Ascending aorta (tissue), 2 donors: ENCODE measurements at regions not wholly inside any gene's neighbourhood (a gene's known extent, or its start where the extent isn't known, plus 50 kb on each side); places are given as distances from the start of the nearest gene placed in this dataset.

Source experiments
- DNase-seq, 2 donors: peaks; one replicate each; pipeline ENCODE4 v3.0.0-alpha.2; 2019; ENCODE audit warnings: low spot score in 2 of 2
- H3K27ac ChIP-seq, 2 donors: fragments of 200-600 bp; sonication (generic); one replicate each; pipeline ENCODE4 v1.5.1; 2016 to 2017; ENCODE audit warnings: mild to moderate bottlenecking in 1 of 2
- H3K27me3 ChIP-seq: fragments of 200-600 bp; sonication (generic); one replicate; pipeline ENCODE4 v1.5.1; 2017
- H3K36me3 ChIP-seq, 2 donors: fragments of 200-600 bp; sonication (generic); one replicate each; pipeline ENCODE4 v1.5.1; 2016
- H3K4me1 ChIP-seq, 2 donors: fragments of 200-600 bp; sonication (generic); one replicate each; pipeline ENCODE4 v1.5.1; 2016 to 2017; ENCODE audit warnings: mild to moderate bottlenecking in 1 of 2
- H3K4me3 ChIP-seq, 2 donors: fragments of 200-600 bp; sonication (generic); one replicate each; pipeline ENCODE4 v1.5.1; 2016 to 2017; ENCODE audit warnings: mild to moderate bottlenecking in 1 of 2
- H3K9me3 ChIP-seq, 2 donors: fragments of 200-600 bp; sonication (generic); one replicate each; pipeline ENCODE4 v1.5.1; 2016
- intact Hi-C: fragments of 100-400 bp; cut with DNase I; formaldehyde crosslinking; loops from one replicate; pipeline ENCODE4 v1.15.1; 2023
- TF ChIP-seq, protein P1 (sequence below), 3 experiments: fragments of 200-600 bp in 2 of 3; fragments of 450-650 bp in 1 of 3; sonication (generic) in 2 of 3; IDR thresholded peaks; one replicate each; pipeline ENCODE4 v1.5.1; 2016 to 2019; ENCODE audit warnings: antibody characterized with exemption in 3 of 3, mild to moderate bottlenecking in 1 of 3, moderate library complexity in 1 of 3

DNA sequence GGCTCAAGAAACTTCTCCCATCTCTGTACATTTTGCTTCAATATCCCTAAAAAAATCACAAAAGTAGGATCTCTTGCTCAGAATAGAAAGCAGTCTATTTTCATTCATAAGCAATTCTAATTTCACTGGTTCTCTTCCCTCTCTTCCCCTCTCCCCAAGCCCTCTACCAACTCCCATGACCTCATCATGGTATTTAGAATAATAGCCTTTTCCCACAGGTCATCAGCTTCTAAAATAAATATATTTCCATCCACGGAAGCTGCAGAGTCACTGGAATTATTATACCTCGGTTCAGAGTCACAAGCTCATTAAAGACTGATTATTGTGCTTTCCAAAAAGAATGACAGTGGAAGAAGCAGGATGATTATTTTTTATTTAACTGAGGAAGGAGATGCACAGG is 84.2 kb upstream of the ADRA1B start:
- Histone ChIP-seq H3K4me3 (no peak overlapping the region), H3K4me1 (no peaks in the 10 kb centered on the region), H3K27ac (no peak overlapping the region), H3K36me3 (no peaks in the 10 kb centered on the region), H3K27me3 (no peaks in the 10 kb centered on the region), H3K9me3 (no peaks in the 10 kb centered on the region)
- no peak for DNase-seq
- intact Hi-C loops = no loop called here
- TF ChIP-seq, protein P1, sequence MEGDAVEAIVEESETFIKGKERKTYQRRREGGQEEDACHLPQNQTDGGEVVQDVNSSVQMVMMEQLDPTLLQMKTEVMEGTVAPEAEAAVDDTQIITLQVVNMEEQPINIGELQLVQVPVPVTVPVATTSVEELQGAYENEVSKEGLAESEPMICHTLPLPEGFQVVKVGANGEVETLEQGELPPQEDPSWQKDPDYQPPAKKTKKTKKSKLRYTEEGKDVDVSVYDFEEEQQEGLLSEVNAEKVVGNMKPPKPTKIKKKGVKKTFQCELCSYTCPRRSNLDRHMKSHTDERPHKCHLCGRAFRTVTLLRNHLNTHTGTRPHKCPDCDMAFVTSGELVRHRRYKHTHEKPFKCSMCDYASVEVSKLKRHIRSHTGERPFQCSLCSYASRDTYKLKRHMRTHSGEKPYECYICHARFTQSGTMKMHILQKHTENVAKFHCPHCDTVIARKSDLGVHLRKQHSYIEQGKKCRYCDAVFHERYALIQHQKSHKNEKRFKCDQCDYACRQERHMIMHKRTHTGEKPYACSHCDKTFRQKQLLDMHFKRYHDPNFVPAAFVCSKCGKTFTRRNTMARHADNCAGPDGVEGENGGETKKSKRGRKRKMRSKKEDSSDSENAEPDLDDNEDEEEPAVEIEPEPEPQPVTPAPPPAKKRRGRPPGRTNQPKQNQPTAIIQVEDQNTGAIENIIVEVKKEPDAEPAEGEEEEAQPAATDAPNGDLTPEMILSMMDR (IDR thresholded peaks at IDR 0.05) = no peak

DNA sequence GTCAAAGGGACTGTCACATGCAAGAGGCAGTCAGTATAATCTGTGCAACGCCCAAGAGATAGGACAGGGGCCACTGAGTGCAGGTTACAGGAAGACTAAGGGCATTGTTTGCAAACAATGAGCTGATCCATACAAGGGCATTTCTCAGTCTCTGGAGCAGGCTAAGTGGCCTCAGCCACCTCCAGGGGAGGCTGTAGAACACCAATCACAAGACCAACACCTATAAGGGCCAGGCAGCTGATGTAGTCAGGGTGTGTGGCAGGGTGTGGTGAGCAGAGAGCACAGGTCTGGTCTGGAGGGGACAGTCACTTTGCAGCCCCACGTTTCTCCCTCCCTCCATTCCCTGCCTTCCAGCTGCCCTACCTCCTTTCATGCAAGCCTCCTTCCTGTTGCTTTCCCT is 83.2 kb upstream of the ADRA1B start:
- no peaks in the 10 kb centered on the region for H3K36me3 ChIP-seq

DNA sequence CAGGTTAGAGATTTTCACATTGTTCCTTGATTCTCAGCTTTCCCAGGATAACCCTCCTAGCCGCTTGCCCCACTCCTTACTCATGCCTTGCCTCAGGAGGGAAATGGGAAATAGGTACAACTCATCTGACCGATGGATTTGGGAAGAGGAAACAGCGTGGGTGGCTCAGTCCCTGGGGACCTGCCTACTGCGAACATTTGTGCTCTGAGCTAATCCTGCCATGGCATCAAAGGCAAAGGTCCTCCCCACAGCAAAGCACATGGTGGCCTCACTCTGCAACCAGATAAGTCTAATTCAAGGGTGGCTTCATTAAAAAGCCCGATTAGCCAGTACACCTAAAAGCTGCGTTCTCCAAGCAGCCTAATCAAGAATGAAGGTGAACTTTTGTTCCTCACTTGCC is 82.4 kb upstream of the ADRA1B start:
- intact Hi-C loops = no loop called here
- H3K4me1 ChIP-seq = no peaks in the 10 kb centered on the region
- no peaks in the 10 kb centered on the region for H3K9me3 ChIP-seq
- H3K27ac ChIP-seq = no peak overlapping the region
- no peaks in the 10 kb centered on the region for H3K36me3 ChIP-seq
- TF ChIP-seq, protein P1 (IDR thresholded peaks at IDR 0.05) = no peak
- H3K27me3 ChIP-seq = no peaks in the 10 kb centered on the region
- no peak for DNase-seq
- H3K4me3 ChIP-seq = no peak overlapping the region

More for the DNA sequence above, 83.2 kb upstream of the ADRA1B start:
- no peak for DNase-seq
- no peaks in the 10 kb centered on the region for H3K9me3 ChIP-seq
- TF ChIP-seq, protein P1 (IDR thresholded peaks at IDR 0.05) = no peak
- no peaks in the 10 kb centered on the region for H3K4me1 ChIP-seq
- H3K27ac ChIP-seq = no peak overlapping the region
- no peaks in the 10 kb centered on the region for H3K27me3 ChIP-seq
- H3K4me3 ChIP-seq = no peak overlapping the region
- intact Hi-C loops = no loop called here

DNA sequence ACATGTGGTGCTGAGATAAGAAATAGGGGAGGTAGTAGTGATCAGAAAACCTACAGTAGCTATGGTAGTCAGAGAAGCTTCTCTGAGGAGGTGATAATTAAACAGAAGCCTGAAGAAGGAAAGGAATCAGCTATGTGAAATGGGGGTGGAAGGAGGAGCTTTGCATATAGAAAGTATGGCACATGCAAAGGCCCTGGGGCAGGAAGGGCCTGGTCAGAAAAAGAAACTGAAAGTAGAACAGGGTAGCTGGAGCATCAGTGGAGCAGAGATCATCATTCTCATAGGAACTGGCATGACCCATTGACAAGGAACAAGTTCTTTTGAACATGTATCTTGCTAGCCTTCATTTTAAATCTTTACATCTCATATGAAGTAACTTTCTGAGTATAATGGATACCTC is 80.7 kb upstream of the ADRA1B start:
- DNase-seq = no peak
- H3K27me3 ChIP-seq = no peaks in the 10 kb centered on the region
- H3K4me1 ChIP-seq = no peaks in the 10 kb centered on the region
- no peak overlapping the region for H3K27ac ChIP-seq
- intact Hi-C loops = no loop called here
- H3K9me3 ChIP-seq = no peaks in the 10 kb centered on the region
- H3K36me3 ChIP-seq = no peaks in the 10 kb centered on the region
- TF ChIP-seq, protein P1 (IDR thresholded peaks at IDR 0.05) = no peak
- H3K4me3 ChIP-seq = no peak overlapping the region

DNA sequence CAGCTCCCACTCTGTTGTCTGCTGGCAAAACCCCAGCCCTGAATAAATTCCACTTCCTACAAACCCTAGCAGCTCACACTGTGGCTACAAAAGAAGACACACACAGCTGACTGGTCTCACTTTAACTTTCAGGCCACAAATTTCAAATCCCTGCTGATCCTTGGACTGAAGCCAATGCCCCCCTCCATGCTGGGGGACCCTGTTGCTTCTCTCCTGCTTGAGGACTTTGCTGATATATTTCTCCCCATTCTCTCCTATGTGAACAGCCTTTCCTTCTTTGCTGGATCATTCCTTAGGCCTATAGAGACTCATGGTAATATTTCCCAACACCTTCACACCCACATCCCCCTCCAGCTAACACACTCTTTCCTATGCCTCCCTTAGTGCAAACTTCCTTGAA is 79.6 kb upstream of the ADRA1B start:
- intact Hi-C loops = no loop called here
- H3K36me3 ChIP-seq = no peaks in the 10 kb centered on the region
- DNase-seq = no peak
- TF ChIP-seq, protein P1 (IDR thresholded peaks at IDR 0.05) = no peak
- no peak overlapping the region for H3K27ac ChIP-seq
- H3K9me3 ChIP-seq = no peaks in the 10 kb centered on the region
- no peak overlapping the region for H3K4me3 ChIP-seq
- no peaks in the 10 kb centered on the region for H3K4me1 ChIP-seq
- H3K27me3 ChIP-seq = no peaks in the 10 kb centered on the region

DNA sequence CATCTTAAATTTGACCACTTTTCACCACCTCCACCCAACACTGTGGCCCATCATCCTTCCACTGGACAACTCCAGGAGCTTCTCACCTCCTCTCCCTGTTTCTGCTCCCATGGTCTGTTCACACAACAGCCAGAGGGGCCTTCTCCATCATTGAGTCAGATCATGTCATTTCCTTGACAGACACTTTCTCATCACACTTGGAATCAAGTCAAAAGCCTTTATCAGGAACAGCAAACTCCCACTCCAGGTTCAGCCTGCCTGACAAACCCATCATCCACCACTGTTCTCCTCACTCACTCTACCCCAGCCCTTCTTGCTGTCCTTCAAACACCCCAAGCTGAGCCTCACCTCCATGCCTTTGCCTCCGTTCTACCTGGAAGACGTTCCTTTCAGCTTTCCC is 78.4 kb upstream of the ADRA1B start:
- DNase-seq = no peak
- Histone ChIP-seq H3K9me3 (no peaks in the 10 kb centered on the region), H3K36me3 (no peaks in the 10 kb centered on the region), H3K27me3 (no peaks in the 10 kb centered on the region), H3K4me3 (no peak overlapping the region), H3K4me1 (no peaks in the 10 kb centered on the region), H3K27ac (no peak overlapping the region)
- TF ChIP-seq, protein P1 (IDR thresholded peaks at IDR 0.05) = no peak
- intact Hi-C loops = no loop called here
